CD4-positive, alpha-beta T cell (primary cell): ENCODE measurements at regions not wholly inside any gene's neighbourhood (a gene's known extent, or its start where the extent isn't known, plus 50 kb on each side); places are given as distances from the start of the nearest gene placed in this dataset.

Experiments used
- ATAC-seq: fragments of 200-7000 bp; cut with Tn5 transposase; one replicate; pipeline ENCODE4 v1.10.0; 2022; ENCODE audit warnings: mild to moderate bottlenecking; ENCODE audit not compliant: poor library complexity
- CTCF ChIA-PET: fragments of 350-600 bp; sonication (Branson Sonifier 250); formaldehyde crosslinking; loops from one replicate; lab custom pipeline; 2021; ENCODE audit warnings: antibody characterized with exemption, inconsistent platforms; lab: Charles Lee
- POLR2A ChIA-PET: fragments of 350-600 bp; sonication (Branson Sonifier 250); formaldehyde crosslinking; loops from one replicate; lab custom pipeline; 2021; ENCODE audit warnings: antibody characterized with exemption, inconsistent platforms; lab: Charles Lee
- DNase-seq, 14 experiments: peaks; one replicate each; pipeline ENCODE4 v3.0.0-alpha.2; 2013 to 2020; ENCODE audit warnings: mixed read lengths in 2 of 14
- H3K27ac ChIP-seq, 2 donors: one replicate each; pipeline versions ENCODE4 v1.5.1 to v1.7.0; 2013; ENCODE audit warnings: low read length in 2 of 2, low read depth in 1 of 2, mild to moderate bottlenecking in 1 of 2
- H3K27me3 ChIP-seq, 2 experiments: 1 replicate in 1 of 2; 2 replicates in 1 of 2; pipeline versions ENCODE4 v1.6.1 to v1.7.0; 2013; ENCODE audit warnings: low read length in 2 of 2, control low read depth in 1 of 2, mild to moderate bottlenecking in 1 of 2, moderate library complexity in 1 of 2; ENCODE audit not compliant: insufficient read depth in 2 of 2, control insufficient read depth in 1 of 2
- H3K36me3 ChIP-seq: one replicate; pipeline ENCODE4 v1.6.1; 2013; ENCODE audit warnings: low read length, control low read depth; ENCODE audit not compliant: insufficient read depth
- H3K4me1 ChIP-seq: one replicate; pipeline ENCODE4 v1.6.1; 2013; ENCODE audit warnings: low read length, control low read depth; ENCODE audit not compliant: insufficient read depth
- H3K4me3 ChIP-seq: one replicate; pipeline ENCODE4 v1.5.1; 2013; ENCODE audit warnings: mild to moderate bottlenecking, low read length, moderate library complexity
- H3K9me3 ChIP-seq, 2 experiments: 1 replicate in 1 of 2; 2 replicates in 1 of 2; pipeline versions ENCODE4 v1.6.1 to v1.7.0; 2013; ENCODE audit warnings: low read length in 2 of 2, mild to moderate bottlenecking in 2 of 2, control low read depth in 1 of 2, moderate library complexity in 1 of 2; ENCODE audit not compliant: control insufficient read depth in 1 of 2, insufficient read depth in 1 of 2
- H3K27ac Mint-ChIP-seq: one replicate; pipeline ENCODE4 v1.8.0; 2020; ENCODE audit warnings: mixed read lengths
- H3K27me3 Mint-ChIP-seq: one replicate; pipeline ENCODE4 v1.8.0; 2021; ENCODE audit warnings: mixed read lengths
- H3K36me3 Mint-ChIP-seq: one replicate; pipeline ENCODE4 v1.8.0; 2021; ENCODE audit warnings: low read depth, mixed read lengths
- H3K4me1 Mint-ChIP-seq: one replicate; pipeline ENCODE4 v1.8.0; 2021; ENCODE audit warnings: low read depth, mixed read lengths
- H3K4me3 Mint-ChIP-seq: one replicate; pipeline ENCODE4 v1.8.0; 2020; ENCODE audit warnings: mild to moderate bottlenecking, mixed read lengths
- H3K9me3 Mint-ChIP-seq: one replicate; pipeline ENCODE4 v1.8.0; 2020; ENCODE audit warnings: mixed read lengths
- CTCF ChIP-seq: fragments of 200-600 bp; IDR thresholded peaks from one replicate; pipeline ENCODE4 v1.8.0; 2022; ENCODE audit warnings: antibody characterized with exemption, mild to moderate bottlenecking
- intact Hi-C, 2 experiments: fragments of 100-400 bp; cut with DNase I in 1 of 2; cut with micrococcal nuclease in 1 of 2; formaldehyde crosslinking; loops; one replicate each; pipeline versions ENCODE4 v1.15.1 to v1.9.0; 2023 to 2025; cut with DNase I, micrococcal nuclease

- no peak for TF ChIP-seq CTCF
- H3K27me3 Mint-ChIP-seq, result no peaks in the 10 kb centered on the region
- Histone ChIP-seq H3K36me3 (no peaks in the 10 kb centered on the region), H3K9me3 (peaks cover 0 to 4% of the 10 kb centered on the region in 2 experiments), H3K4me1 (no peaks in the 10 kb centered on the region), H3K4me3 (no peak overlapping the region), H3K27ac (no peak overlapping the region), H3K27me3 (no peaks in the 10 kb centered on the region)
- no peak for ATAC-seq
- no peaks in the 10 kb centered on the region for H3K9me3 Mint-ChIP-seq
- POLR2A ChIA-PET, result no interaction called here
- DNase-seq, result no peak
- no peaks in the 10 kb centered on the region for H3K4me1 Mint-ChIP-seq
- H3K4me3 Mint-ChIP-seq, result no peak overlapping the region
- H3K36me3 Mint-ChIP-seq, result no peaks in the 10 kb centered on the region
- H3K27ac Mint-ChIP-seq, result no peak overlapping the region
- CTCF ChIA-PET, result no interaction called here
- intact Hi-C loops, result no loop called here
These were observed 297.5 kb upstream of the COX7C start for GRCh38 chr5:86320266-86320665.

DNA sequence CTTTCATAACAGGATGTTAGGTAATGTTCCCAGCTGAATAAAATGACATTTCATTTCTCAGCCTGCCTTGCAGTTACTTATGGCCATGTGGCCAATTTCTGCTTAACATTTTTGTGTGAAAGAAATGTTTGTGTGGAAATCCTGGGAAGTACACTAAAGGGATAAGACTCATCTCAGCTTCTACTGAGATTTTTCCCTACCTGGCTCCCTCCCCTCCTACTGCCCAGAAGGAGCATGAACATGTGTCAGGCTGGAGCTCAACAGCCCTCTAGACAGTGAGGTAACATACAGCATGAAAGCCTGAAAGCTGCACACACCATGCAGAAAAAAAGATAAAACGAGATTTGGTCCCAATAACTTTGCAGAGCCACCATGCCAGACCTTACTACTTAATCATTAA is 288.4 kb upstream of the COX7C start:
- no peaks in the 10 kb centered on the region for H3K27me3 Mint-ChIP-seq
- no peaks in the 10 kb centered on the region for H3K9me3 ChIP-seq
- intact Hi-C loops, result no loop called here
- H3K4me3 ChIP-seq, result no peak overlapping the region
- H3K27ac ChIP-seq, result no peak overlapping the region
- no peaks in the 10 kb centered on the region for H3K27me3 ChIP-seq
- no peak overlapping the region for H3K27ac Mint-ChIP-seq
- no peaks in the 10 kb centered on the region for H3K36me3 Mint-ChIP-seq
- no peak for TF ChIP-seq CTCF
- no peak for DNase-seq
- no peak for ATAC-seq
- no peaks in the 10 kb centered on the region for H3K4me1 ChIP-seq
- H3K4me1 Mint-ChIP-seq, result no peaks in the 10 kb centered on the region
- H3K36me3 ChIP-seq, result no peaks in the 10 kb centered on the region
- H3K9me3 Mint-ChIP-seq, result no peaks in the 10 kb centered on the region
- no peak overlapping the region for H3K4me3 Mint-ChIP-seq
- POLR2A ChIA-PET, result no interaction called here
- CTCF ChIA-PET, result no interaction called here

DNA sequence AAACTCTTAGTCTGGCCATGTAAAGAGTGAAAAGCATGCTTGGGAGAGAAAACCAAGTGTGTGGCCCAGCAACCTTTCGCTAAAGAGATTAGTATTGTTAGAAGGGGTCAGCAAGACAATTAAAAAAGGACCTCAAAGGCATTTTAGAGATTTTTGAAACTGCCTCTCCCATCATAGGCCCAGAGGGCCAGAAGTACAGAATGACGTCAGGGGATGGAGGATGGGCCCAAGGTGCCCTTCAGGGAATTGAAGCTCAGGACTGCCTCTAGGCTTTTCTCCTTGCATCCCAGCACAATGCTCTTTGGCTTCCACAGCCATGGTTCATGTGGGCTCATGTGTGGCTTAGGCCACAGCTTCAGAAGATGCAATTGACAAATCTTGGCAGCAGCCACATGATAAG is 287.0 kb upstream of the COX7C start:
- ChIA-PET CTCF (no interaction called here), POLR2A (no interaction called here)
- Mint-ChIP-seq H3K36me3 (no peaks in the 10 kb centered on the region), H3K4me3 (no peak overlapping the region), H3K4me1 (no peaks in the 10 kb centered on the region), H3K9me3 (no peaks in the 10 kb centered on the region), H3K27me3 (no peaks in the 10 kb centered on the region), H3K27ac (no peak overlapping the region)
- Histone ChIP-seq H3K4me3 (no peak overlapping the region), H3K36me3 (no peaks in the 10 kb centered on the region), H3K4me1 (no peaks in the 10 kb centered on the region), H3K27me3 (no peaks in the 10 kb centered on the region), H3K9me3 (no peaks in the 10 kb centered on the region), H3K27ac (no peak overlapping the region)
- DNase-seq, result no peak
- no peak for TF ChIP-seq CTCF
- intact Hi-C loops, result no loop called here
- ATAC-seq, result no peak
